ENCODE measurements at regions not wholly inside any gene's neighbourhood (a gene's known extent, or its start where the extent isn't known, plus 50 kb on each side); places are given as distances from the start of the nearest gene placed in this dataset.

GRCh38 chrX:120794525-120794975, 81.1 kb downstream of the CT47B1 start:
- TF ChIP-seq FOXM1 (IDR thresholded peaks at IDR 0.05; ENCODE audit: borderline replicate concordance, low read depth): no peak
- TF ChIP-seq YY1 (IDR thresholded peaks at IDR 0.05; ENCODE audit: low read depth): no peak
- TF ChIP-seq REST (IDR thresholded peaks at IDR 0.05; ENCODE audit: low read depth): no peak
- no peak for TF ChIP-seq EGR1 (IDR thresholded peaks at IDR 0.05)
- TF ChIP-seq RAD21 (IDR thresholded peaks at IDR 0.05; ENCODE audit: low read depth): no peak
- no peak for TF ChIP-seq TAF1 (IDR thresholded peaks at IDR 0.05; ENCODE audit: low read depth)
- TF ChIP-seq CREB1 (IDR thresholded peaks at IDR 0.05; ENCODE audit: low read depth): no peak
- TF ChIP-seq ZBTB7A (IDR thresholded peaks at IDR 0.05; ENCODE audit: low read depth): no peak
- no peak for TF ChIP-seq USF1 (IDR thresholded peaks at IDR 0.05)
- no peak for TF ChIP-seq TEAD4 (IDR thresholded peaks at IDR 0.05)
- no peak for TF ChIP-seq NFIC (IDR thresholded peaks at IDR 0.05)
- TF ChIP-seq EP300 (IDR thresholded peaks at IDR 0.05; ENCODE audit: borderline replicate concordance): no peak
- TF ChIP-seq CEBPB (IDR thresholded peaks at IDR 0.05): no peak
- TF ChIP-seq MAX (IDR thresholded peaks at IDR 0.05): no peak

GRCh38 chrX:120793098-120793497, 82.6 kb downstream of the CT47B1 start:
- TF ChIP-seq MAX (IDR thresholded peaks at IDR 0.05) (no peak), FOXM1 (IDR thresholded peaks at IDR 0.05; ENCODE audit: borderline replicate concordance, low read depth) (no peak), CREB1 (IDR thresholded peaks at IDR 0.05; ENCODE audit: low read depth) (no peak), NFIC (IDR thresholded peaks at IDR 0.05) (no peak), TEAD4 (IDR thresholded peaks at IDR 0.05) (no peak), REST (IDR thresholded peaks at IDR 0.05; ENCODE audit: low read depth) (no peak), USF1 (IDR thresholded peaks at IDR 0.05) (no peak), RAD21 (IDR thresholded peaks at IDR 0.05; ENCODE audit: low read depth) (no peak), ZBTB7A (IDR thresholded peaks at IDR 0.05; ENCODE audit: low read depth) (no peak), TCF12 (IDR thresholded peaks at IDR 0.05; ENCODE audit: low read depth) (no peak), EGR1 (IDR thresholded peaks at IDR 0.05) (no peak), YY1 (IDR thresholded peaks at IDR 0.05; ENCODE audit: low read depth) (no peak), TAF1 (IDR thresholded peaks at IDR 0.05; ENCODE audit: low read depth) (no peak), EP300 (IDR thresholded peaks at IDR 0.05; ENCODE audit: borderline replicate concordance) (no peak), CEBPB (IDR thresholded peaks at IDR 0.05) (no peak)

- TF ChIP-seq TCF12 (IDR thresholded peaks at IDR 0.05; ENCODE audit: low read depth) (no peak), NFIC (IDR thresholded peaks at IDR 0.05) (0 out of 2 replicates have a peak, but pooled peaks have one; percentile 21), REST (IDR thresholded peaks at IDR 0.05; ENCODE audit: low read depth) (no peak), CREB1 (IDR thresholded peaks at IDR 0.05; ENCODE audit: low read depth) (no peak)
These were observed 84.5 kb downstream of the CT47B1 start for GRCh38 chrX:120791013-120791643.

GRCh38 chrX:120790552-120790951, 85.1 kb downstream of the CT47B1 start:
- no peak for TF ChIP-seq EP300 (IDR thresholded peaks at IDR 0.05; ENCODE audit: borderline replicate concordance)
- no peak for TF ChIP-seq FOXM1 (IDR thresholded peaks at IDR 0.05; ENCODE audit: borderline replicate concordance, low read depth)
- TF ChIP-seq CEBPB (IDR thresholded peaks at IDR 0.05): no peak
- TF ChIP-seq TEAD4 (IDR thresholded peaks at IDR 0.05): no peak
- TF ChIP-seq YY1 (IDR thresholded peaks at IDR 0.05; ENCODE audit: low read depth): no peak
- TF ChIP-seq TCF12 (IDR thresholded peaks at IDR 0.05; ENCODE audit: low read depth): no peak
- no peak for TF ChIP-seq CREB1 (IDR thresholded peaks at IDR 0.05; ENCODE audit: low read depth)
- TF ChIP-seq EGR1 (IDR thresholded peaks at IDR 0.05): no peak
- no peak for TF ChIP-seq NFIC (IDR thresholded peaks at IDR 0.05)
- TF ChIP-seq REST (IDR thresholded peaks at IDR 0.05; ENCODE audit: low read depth): no peak
- no peak for TF ChIP-seq TAF1 (IDR thresholded peaks at IDR 0.05; ENCODE audit: low read depth)
- TF ChIP-seq RAD21 (IDR thresholded peaks at IDR 0.05; ENCODE audit: low read depth): no peak
- no peak for TF ChIP-seq MAX (IDR thresholded peaks at IDR 0.05)
- no peak for TF ChIP-seq USF1 (IDR thresholded peaks at IDR 0.05)
- no peak for TF ChIP-seq ZBTB7A (IDR thresholded peaks at IDR 0.05; ENCODE audit: low read depth)
